ENCODE measurements at regions not wholly inside any gene's neighbourhood (a gene's known extent, or its start where the extent isn't known, plus 50 kb on each side); places are given as distances from the start of the nearest gene placed in this dataset.
A peak's percentile ranks its signal among the peaks of the same experiment; 100 is the strongest.

DNA sequence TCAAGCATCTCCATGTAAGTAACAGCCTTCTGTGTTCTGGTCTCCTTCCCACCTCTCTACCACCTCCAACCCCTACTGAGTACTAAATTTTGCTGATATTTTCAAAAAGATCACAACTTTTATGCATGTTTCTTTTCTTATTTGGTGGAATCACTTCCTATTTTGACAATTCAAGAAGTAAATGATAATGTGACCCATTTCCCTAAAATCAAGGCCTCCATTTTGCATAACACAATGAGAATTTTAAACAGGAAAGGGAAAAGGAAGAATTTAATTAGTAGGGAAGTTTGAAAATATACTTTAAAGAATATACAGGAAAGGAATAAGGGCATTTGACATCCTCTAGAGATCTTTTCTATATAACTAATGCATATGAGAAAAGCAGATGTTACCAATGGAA, 212.9 kb upstream of the RASA1 start:
- H3K36me3 ChIP-seq, result no peaks in the 10 kb centered on the region
- H3K27me3 ChIP-seq, result no peaks in the 10 kb centered on the region
- intact Hi-C loops (cut with DNase I), result no loop called here
- H3K4me3 ChIP-seq (replicated peaks in 1 of 3), result no peak overlapping the region
- no peak overlapping the region for H3K27ac ChIP-seq
- no peaks in the 10 kb centered on the region for H3K4me1 ChIP-seq
- no peak for DNase-seq
- no peaks in the 10 kb centered on the region for H3K9me3 ChIP-seq
- TF ChIP-seq POLR2A (IDR thresholded peaks at IDR 0.05), result no peak
- TF ChIP-seq, protein P1, sequence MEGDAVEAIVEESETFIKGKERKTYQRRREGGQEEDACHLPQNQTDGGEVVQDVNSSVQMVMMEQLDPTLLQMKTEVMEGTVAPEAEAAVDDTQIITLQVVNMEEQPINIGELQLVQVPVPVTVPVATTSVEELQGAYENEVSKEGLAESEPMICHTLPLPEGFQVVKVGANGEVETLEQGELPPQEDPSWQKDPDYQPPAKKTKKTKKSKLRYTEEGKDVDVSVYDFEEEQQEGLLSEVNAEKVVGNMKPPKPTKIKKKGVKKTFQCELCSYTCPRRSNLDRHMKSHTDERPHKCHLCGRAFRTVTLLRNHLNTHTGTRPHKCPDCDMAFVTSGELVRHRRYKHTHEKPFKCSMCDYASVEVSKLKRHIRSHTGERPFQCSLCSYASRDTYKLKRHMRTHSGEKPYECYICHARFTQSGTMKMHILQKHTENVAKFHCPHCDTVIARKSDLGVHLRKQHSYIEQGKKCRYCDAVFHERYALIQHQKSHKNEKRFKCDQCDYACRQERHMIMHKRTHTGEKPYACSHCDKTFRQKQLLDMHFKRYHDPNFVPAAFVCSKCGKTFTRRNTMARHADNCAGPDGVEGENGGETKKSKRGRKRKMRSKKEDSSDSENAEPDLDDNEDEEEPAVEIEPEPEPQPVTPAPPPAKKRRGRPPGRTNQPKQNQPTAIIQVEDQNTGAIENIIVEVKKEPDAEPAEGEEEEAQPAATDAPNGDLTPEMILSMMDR (IDR thresholded peaks at IDR 0.05), result no peak

DNA sequence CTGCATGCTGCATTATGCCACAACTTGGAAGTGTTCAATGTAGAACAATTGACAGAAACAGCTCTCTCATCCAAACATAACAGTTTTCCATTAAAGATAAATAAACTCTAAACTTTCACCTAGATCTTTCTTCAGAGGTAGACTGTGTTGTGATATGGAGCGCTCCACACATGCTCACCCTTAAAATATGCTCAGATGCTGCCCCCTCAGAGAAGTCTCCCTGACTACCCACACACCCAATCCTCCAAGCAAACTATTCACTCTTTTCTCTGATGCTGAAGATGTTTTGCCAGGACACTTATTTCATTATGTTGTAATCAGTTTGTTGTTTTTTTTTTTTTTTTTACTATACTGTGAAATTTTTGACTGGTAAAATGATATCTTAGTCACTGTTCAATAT, 206.6 kb upstream of the RASA1 start:
- Histone ChIP-seq H3K4me1 (no peaks in the 10 kb centered on the region), H3K4me3 (replicated peaks in 1 of 3) (no peak overlapping the region), H3K36me3 (no peaks in the 10 kb centered on the region), H3K27ac (no peak overlapping the region), H3K27me3 (no peaks in the 10 kb centered on the region), H3K9me3 (no peaks in the 10 kb centered on the region)
- 88 to 93% methylated on average over 1 of the region's 1 CpG for WGBS, 2 donors
- no peak for DNase-seq
- TF ChIP-seq, protein P1 (IDR thresholded peaks at IDR 0.05), result no peak
- no peak for TF ChIP-seq POLR2A (IDR thresholded peaks at IDR 0.05)
- intact Hi-C loops (cut with DNase I), result no loop called here

DNA sequence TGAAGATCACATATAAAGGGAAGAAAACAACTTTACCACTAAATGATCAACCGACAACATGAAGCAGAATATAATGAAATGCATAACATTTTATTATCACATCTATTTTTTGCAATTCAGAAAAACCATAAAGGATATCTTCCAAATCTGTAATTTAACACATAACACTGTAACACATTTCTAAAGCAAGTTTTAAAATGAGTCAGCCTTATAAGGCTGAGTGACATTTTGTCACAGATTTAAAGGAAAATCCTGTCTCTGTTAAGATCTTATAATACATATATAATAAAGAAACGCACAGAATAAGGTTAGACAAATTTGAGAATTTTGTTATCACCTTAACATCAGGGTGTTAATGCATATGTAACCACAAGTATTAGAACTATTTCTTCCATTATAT, 198.4 kb upstream of the RASA1 start:
- DNase-seq, result no peak

DNA sequence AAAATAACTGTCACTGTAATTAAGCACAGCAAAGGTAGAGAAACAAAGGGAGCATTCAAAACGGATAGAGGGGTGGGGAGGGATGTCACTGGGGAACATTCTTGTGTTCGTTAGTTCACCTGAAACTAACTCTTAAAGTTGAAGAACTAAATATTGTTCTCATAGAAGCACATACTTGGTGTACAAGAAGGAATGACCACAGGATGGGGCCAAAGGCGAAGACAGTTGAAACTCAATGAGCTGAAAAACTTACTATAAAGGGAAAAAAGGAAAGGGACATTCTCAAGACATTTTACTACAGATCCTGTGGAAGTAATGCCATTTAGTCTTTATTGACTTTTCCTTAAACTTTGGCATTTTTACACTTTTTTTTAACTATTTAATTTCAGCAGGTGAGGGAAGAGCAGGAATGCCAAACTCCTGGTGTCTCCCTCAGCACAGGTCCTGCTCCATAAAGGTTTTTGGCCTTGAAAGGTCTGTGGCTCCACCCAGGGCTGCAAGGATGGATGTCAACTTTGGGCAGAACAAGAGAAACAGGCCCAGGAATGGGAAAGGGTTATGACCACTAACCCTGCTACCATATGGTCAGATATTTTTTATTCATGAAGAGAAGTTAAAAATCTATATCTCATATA, 197.6 kb upstream of the RASA1 start:
- DNase-seq, result peak; percentile 54 to 68
- Histone ChIP-seq H3K4me1 (no peaks in the 10 kb centered on the region), H3K4me3 (replicated peaks in 1 of 3) (no peak overlapping the region), H3K36me3 (no peaks in the 10 kb centered on the region), H3K27me3 (no peaks in the 10 kb centered on the region), H3K9me3 (no peaks in the 10 kb centered on the region), H3K27ac (no peak overlapping the region)
- intact Hi-C loops (cut with DNase I), result loop anchor here (5.0 kb wide), 1 partner anchor 337 kb away; no protein-coding TSS in a partner anchor
- TF ChIP-seq, protein P1 (IDR thresholded peaks at IDR 0.05), result peak in 5 of 6 experiments; percentile 21 to 82 (median 61)
- TF ChIP-seq POLR2A (IDR thresholded peaks at IDR 0.05), result no peak
- 25 to 27% methylated on average over 3 of the region's 3 CpGs for WGBS, 2 donors

More for the DNA sequence above, 198.4 kb upstream of the RASA1 start:
- H3K9me3 ChIP-seq, result no peaks in the 10 kb centered on the region
- no peaks in the 10 kb centered on the region for H3K4me1 ChIP-seq
- H3K36me3 ChIP-seq, result no peaks in the 10 kb centered on the region
- H3K4me3 ChIP-seq (replicated peaks in 1 of 3), result no peak overlapping the region
- H3K27ac ChIP-seq, result no peak overlapping the region
- WGBS, 2 donors, result 83 to 93% methylated on average over 2 of the region's 2 CpGs
- H3K27me3 ChIP-seq, result no peaks in the 10 kb centered on the region
- no peak for TF ChIP-seq POLR2A (IDR thresholded peaks at IDR 0.05)
- TF ChIP-seq, protein P1 (IDR thresholded peaks at IDR 0.05), result no peak
- intact Hi-C loops (cut with DNase I), result no loop called here

DNA sequence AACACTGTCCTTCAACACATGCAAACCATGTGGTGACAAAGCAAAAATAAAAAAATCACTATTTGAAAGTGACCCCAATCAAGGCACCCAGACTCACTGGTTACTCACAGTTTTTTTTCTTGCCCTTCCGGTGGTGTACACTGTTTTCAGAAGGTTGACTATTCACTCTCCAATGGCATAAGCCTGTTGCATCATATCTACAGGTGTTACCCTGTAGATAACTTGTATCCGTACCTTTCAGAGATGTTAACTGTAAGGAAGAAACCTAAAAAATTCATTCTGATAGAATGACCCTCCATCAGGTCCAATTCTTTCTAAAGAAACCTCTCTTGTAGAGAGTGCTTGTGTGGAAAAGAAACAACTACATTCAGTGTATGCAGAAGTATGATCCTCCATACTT, 193.6 kb upstream of the RASA1 start:
- Histone ChIP-seq H3K9me3 (no peaks in the 10 kb centered on the region), H3K4me3 (replicated peaks in 1 of 3) (no peak overlapping the region), H3K4me1 (no peaks in the 10 kb centered on the region), H3K27ac (no peak overlapping the region), H3K36me3 (no peaks in the 10 kb centered on the region), H3K27me3 (no peaks in the 10 kb centered on the region)
- no peak for DNase-seq
- WGBS, 2 donors, result 95% methylated on average over 2 of the region's 2 CpGs
- TF ChIP-seq, protein P1 (IDR thresholded peaks at IDR 0.05), result no peak
- TF ChIP-seq POLR2A (IDR thresholded peaks at IDR 0.05), result no peak
- intact Hi-C loops (cut with DNase I), result loop anchor here (5.0 kb wide), 1 partner anchor 333 kb away; no protein-coding TSS in a partner anchor

Measured in thyroid gland (tissue), 4 donors.